AG09319 (cell line): ENCODE measurements at regions not wholly inside any gene's neighbourhood (a gene's known extent, or its start where the extent isn't known, plus 50 kb on each side); places are given as distances from the start of the nearest gene placed in this dataset.

Experiments
- DNase-seq: peaks from one replicate; pipeline ENCODE4 v3.0.0-alpha.2; 2010; ENCODE audit warnings: low read depth; ENCODE audit errors: extremely low read depth
- CTCF ChIP-seq: IDR thresholded peaks from 2 replicates; pipeline ENCODE4 v1.5.1; 2011; ENCODE audit warnings: low read depth, mild to moderate bottlenecking, inconsistent platforms, low read length, moderate library complexity

GRCh38 chr10:33930079-33930478 lies 595.6 kb upstream of the NRP1 start:
- DNase-seq = no peak
- TF ChIP-seq CTCF = no peak

- DNase-seq = no peak
- TF ChIP-seq CTCF = no peak
Observed at GRCh38 chr10:33927347-33927746, 592.9 kb upstream of the NRP1 start.

- TF ChIP-seq CTCF = no peak
- DNase-seq = no peak
Observed at GRCh38 chr10:33921970-33922605, 587.6 kb upstream of the NRP1 start.

- DNase-seq = no peak
- TF ChIP-seq CTCF = no peak
Observed at GRCh38 chr10:33920351-33920750, 585.9 kb upstream of the NRP1 start.

- TF ChIP-seq CTCF = no peak
- DNase-seq = no peak
Observed at GRCh38 chr10:33919244-33919643, 584.8 kb upstream of the NRP1 start.

GRCh38 chr10:33917069-33917780 lies 582.8 kb upstream of the NRP1 start:
- TF ChIP-seq CTCF = no peak
- no peak for DNase-seq

GRCh38 chr10:33914746-33915145 lies 580.3 kb upstream of the NRP1 start:
- no peak for TF ChIP-seq CTCF
- DNase-seq = no peak
